Suppressor macrophage treated with lipopolysaccharide for 4 hours (primary cell): ENCODE measurements at regions not wholly inside any gene's neighbourhood (a gene's known extent, or its start where the extent isn't known, plus 50 kb on each side); places are given as distances from the start of the nearest gene placed in this dataset.
"Not testable (repeated sequence)": the region's sequence is repeated elsewhere in the genome, so short reads cannot be mapped to it uniquely, and the experiment has no call there.

Experiments used
- DNase-seq: peaks from one replicate; pipeline ENCODE4 v3.0.0-alpha.2; 2020

- DNase-seq = no peak
Observed at GRCh38 chr5:124614105-124614504, 132.3 kb downstream of the ZNF608 start.

- no peak for DNase-seq
Observed at GRCh38 chr5:124613273-124613953, 133.0 kb downstream of the ZNF608 start.

- DNase-seq = no peak
Observed at GRCh38 chr5:124612023-124612422, 134.4 kb downstream of the ZNF608 start.

DNA sequence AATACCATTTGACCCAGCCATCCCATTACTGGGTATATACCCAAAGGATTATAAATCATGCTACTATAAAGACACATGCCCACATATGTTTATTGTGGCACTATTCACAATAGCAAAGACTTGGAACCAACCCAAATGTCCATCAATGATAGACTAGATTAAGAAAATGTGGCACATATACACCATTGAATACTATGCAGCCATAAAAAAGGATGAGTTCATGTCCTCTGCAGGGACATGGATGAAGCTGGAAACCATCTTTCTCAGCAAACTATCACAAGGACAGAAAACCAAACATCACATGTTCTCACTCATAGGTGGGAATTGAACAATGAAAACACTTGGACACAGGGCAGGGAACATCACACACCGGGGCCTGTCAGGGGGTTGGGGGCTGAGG lies 135.2 kb downstream of the ZNF608 start:
- not testable (repeated sequence) for DNase-seq

- not testable (repeated sequence) for DNase-seq
Observed at GRCh38 chr5:124609685-124610084, 136.8 kb downstream of the ZNF608 start.

DNA sequence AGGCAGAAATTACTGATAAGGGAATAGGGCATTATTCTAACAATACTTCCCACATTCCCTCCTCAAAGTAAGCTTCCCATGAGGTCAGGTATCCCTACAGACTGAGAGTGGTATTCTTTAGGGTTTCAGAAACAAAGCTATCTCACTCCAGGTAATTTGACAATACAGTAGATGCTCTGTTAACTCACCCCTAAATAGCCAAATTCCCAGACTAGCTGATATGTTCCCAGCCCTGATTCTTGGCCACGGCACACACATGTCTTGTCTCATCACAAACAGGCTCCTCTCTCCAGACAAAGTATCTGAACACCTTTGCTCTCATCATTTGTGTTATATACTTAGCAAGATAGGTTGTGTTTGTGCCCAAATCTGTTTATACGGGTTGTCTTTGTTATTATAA lies 139.9 kb downstream of the ZNF608 start:
- DNase-seq = no peak

GRCh38 chr5:124606093-124606492 lies 140.3 kb downstream of the ZNF608 start:
- no peak for DNase-seq

DNA sequence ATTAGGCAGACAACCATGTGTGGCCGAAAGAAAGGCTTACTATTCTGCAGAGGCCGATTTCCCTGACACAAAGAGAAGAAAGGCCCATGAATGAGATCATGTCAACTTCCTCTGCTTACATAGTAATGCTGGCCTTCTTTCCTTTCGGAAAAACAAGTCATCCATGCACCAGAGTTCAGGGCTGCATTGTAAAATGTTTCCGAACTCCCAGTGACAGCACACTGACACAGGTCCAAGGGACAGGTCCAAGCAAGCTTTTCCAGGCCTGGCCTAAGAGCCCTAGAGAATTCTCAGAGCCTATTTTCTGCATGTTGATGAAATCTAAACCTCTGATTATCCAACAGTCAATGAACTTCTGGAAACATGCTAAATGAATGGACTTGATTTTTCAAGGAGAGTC lies 140.9 kb downstream of the ZNF608 start:
- DNase-seq = no peak

DNA sequence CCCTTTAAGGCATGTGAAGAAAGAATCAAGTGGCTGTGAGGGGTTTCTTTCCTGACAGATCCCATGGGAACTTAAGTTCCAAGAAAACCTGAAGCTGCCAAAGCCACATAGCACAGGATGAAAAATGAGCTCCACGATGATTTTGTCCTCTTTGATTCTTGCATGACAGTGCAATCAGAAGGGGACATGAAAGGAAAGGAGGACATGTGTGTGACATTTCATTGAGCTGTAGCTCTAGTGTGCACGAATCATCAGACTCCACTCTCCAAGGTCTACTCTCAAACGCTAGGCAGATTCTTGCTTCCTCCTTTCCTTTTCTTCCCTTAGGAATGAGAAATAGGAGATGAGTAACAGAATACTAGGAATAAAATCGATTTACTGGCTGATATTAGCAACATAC lies 142.0 kb downstream of the ZNF608 start:
- no peak for DNase-seq

GRCh38 chr5:124602925-124603650 lies 143.4 kb downstream of the ZNF608 start:
- DNase-seq = no peak

DNA sequence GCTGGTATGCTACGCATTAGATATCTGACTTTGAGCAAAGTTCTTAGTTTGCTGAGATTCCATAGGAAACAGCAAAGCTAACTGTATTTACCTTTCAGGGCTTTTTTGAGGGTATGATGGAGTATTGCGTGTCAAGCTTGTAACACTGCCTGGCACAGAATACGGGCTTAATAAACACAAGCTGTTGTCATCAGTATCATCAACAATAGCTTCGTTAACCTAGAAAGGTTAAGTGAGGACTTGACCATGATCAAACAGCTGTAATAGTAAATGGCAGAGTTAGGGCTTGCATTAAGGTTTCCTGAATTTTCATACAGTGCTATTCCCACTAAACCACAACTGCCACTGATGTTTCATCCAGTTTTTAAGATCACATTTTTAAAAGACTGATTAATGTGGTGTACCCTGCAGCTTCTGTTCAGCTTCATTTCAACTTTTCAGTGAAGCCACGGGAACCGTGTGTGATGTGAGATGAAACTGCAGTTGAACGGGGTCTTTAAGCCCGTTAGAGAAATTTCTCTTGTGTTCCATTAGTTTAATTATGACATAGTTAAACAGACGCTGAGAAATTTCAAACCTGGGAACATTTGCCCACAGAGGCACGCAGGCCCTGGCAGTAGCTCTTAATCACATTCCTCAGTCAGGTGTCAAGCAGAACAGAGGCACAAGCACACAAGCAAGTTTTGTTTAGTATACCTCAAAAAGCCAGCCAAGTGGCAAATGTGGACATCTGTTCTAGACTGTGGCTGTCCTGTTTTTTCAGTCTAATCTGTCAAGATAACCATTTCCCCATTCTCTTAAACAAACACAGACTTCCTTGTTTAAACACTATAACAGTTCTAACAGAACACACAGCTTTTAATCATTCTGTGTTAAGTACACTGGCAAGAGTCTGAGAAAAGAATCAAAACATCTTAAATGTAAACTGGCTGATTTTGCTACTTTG lies 147.1 kb downstream of the ZNF608 start:
- no peak for DNase-seq

- DNase-seq = no peak
Observed at GRCh38 chr5:124596595-124597421, 149.6 kb downstream of the ZNF608 start.

DNA sequence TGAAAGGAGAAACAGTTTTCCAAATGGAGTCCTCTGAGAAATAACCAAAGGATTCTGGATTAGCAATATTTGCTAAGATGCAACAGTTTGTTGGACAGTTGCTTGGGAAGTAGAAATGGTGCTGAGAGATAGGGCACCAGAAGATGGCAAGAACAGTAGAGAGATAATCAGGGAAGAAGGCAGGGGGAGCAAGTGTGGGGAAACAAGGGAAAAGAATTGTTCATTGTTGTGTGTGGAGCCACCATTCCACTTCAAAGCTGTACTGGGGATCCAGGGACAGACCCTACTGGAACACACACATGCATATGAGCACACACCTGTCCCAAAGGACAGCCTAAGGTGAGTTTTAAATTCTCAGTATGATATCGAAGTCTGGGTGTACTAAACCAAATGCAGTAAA lies 152.5 kb downstream of the ZNF608 start:
- DNase-seq = no peak

GRCh38 chr5:124592891-124593290 lies 153.5 kb downstream of the ZNF608 start:
- no peak for DNase-seq

DNA sequence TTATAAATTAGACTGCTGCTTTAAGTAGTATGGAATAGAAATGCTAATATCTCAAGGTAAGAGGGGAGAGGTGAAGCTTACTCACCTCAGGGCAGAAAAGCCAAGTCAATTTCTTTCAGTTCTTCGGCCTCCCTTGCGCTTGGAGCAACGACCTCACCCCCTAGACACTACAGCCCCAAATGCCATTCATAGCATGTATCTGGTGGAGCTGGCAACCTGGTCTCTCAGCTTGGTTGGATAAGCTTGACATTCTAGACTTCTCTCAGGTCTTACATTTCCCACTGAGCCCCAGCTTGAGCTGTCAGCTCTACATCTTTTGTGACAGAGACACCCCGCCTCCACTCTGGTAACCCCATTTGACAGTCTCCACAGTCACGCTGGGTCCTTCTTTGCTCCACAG lies 154.9 kb downstream of the ZNF608 start:
- DNase-seq = no peak

- DNase-seq = no peak
Observed at GRCh38 chr5:124590686-124591085, 155.8 kb downstream of the ZNF608 start.

- no peak for DNase-seq
Observed at GRCh38 chr5:124587280-124587679, 159.2 kb downstream of the ZNF608 start.

DNA sequence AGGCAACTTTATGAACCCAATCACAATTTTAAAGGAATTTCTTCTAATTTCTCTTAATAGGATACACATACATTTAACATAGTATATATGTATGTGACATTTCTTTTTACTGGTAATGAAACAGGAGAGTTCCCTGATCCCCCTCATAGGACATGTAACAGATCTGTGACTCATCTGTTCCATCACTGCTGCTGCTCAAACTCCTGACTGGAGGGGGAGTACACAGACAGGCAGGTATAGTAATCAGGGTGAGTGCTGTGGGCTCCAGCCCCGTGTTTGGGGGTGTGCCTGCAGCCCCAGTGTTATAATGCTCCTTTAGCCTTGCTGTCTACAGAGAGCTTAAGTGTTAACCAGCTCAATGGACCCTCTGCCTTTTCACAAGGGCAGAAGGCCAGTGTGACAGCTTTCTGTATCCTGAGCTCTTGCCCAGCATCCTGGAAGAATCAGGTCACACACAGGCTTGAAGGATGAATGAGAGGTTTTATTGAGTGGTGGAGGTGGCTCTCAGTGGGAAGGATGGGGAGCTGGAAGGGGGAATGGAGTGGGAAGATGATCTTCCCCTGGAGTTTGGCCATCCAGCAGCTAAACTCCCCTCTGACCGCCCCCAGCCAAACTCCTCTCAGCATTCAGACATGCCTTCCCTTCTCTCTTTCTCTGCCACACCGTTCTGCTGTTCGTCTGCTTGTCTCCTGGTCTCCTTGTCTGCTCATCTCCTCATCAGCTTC lies 161.3 kb downstream of the ZNF608 start:
- DNase-seq = no peak

- peak; percentile 74 for DNase-seq
Observed at GRCh38 chr5:124583469-124584350, 162.7 kb downstream of the ZNF608 start.

DNA sequence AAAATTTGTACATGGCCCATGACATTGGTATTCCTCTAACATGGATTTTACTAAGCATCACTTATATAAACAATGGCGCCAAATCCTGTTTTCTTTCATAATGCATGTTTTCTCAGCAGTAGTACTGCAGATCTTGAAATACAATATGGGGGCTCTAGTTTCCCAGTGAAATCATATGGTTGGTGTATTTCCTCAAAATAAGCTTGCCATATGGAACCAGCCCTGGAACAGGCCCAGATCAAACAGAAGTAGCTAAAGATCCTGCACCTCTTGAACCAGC lies 163.9 kb downstream of the ZNF608 start:
- DNase-seq = no peak
